ENCODE measurements at regions not wholly inside any gene's neighbourhood (a gene's known extent, or its start where the extent isn't known, plus 50 kb on each side); places are given as distances from the start of the nearest gene placed in this dataset.

- DNase-seq (ENCODE audit: low read depth in 3 of 3, low spot score in 1 of 3) = no peak
Observed at GRCh38 chr1:56442290-56442877, 137.0 kb downstream of the PLPP3 start.

- no peak for DNase-seq (ENCODE audit: low read depth in 3 of 3, low spot score in 1 of 3)
Observed at GRCh38 chr1:56441601-56442000, 137.8 kb downstream of the PLPP3 start.

GRCh38 chr1:56439610-56440264 lies 139.6 kb downstream of the PLPP3 start:
- DNase-seq (ENCODE audit: low read depth in 3 of 3, low spot score in 1 of 3) = no peak

GRCh38 chr1:56438901-56439551 lies 140.3 kb downstream of the PLPP3 start:
- no peak for DNase-seq (ENCODE audit: low read depth in 3 of 3, low spot score in 1 of 3)

GRCh38 chr1:56437959-56438358 lies 141.4 kb downstream of the PLPP3 start:
- DNase-seq (ENCODE audit: low read depth in 3 of 3, low spot score in 1 of 3) = no peak

GRCh38 chr1:56436912-56437417 lies 142.4 kb downstream of the PLPP3 start:
- DNase-seq (ENCODE audit: low read depth in 3 of 3, low spot score in 1 of 3) = no peak

- DNase-seq (ENCODE audit: low read depth in 3 of 3, low spot score in 1 of 3) = no peak
Observed at GRCh38 chr1:56436296-56436695, 143.1 kb downstream of the PLPP3 start.

GRCh38 chr1:56435434-56436262 lies 143.7 kb downstream of the PLPP3 start:
- no peak for DNase-seq (ENCODE audit: low read depth in 3 of 3, low spot score in 1 of 3)

- no peak for DNase-seq (ENCODE audit: low read depth in 3 of 3, low spot score in 1 of 3)
Observed at GRCh38 chr1:56434740-56435139, 144.6 kb downstream of the PLPP3 start.

GRCh38 chr1:56434025-56434424 lies 145.3 kb downstream of the PLPP3 start:
- no peak for DNase-seq (ENCODE audit: low read depth in 3 of 3, low spot score in 1 of 3)

GRCh38 chr1:56433056-56433577 lies 146.2 kb downstream of the PLPP3 start:
- DNase-seq (ENCODE audit: low read depth in 3 of 3, low spot score in 1 of 3) = no peak

- DNase-seq (ENCODE audit: low read depth in 3 of 3, low spot score in 1 of 3) = no peak
Observed at GRCh38 chr1:56432166-56432971, 147.0 kb downstream of the PLPP3 start.

GRCh38 chr1:56430141-56430839 lies 149.1 kb downstream of the PLPP3 start:
- DNase-seq (ENCODE audit: low read depth in 3 of 3, low spot score in 1 of 3) = no peak

GRCh38 chr1:56429288-56429687 lies 150.1 kb downstream of the PLPP3 start:
- DNase-seq (ENCODE audit: low read depth in 3 of 3, low spot score in 1 of 3) = no peak

- DNase-seq (ENCODE audit: low read depth in 3 of 3, low spot score in 1 of 3) = no peak
Observed at GRCh38 chr1:56426587-56427381, 152.6 kb downstream of the PLPP3 start.

- no peak for DNase-seq (ENCODE audit: low read depth in 3 of 3, low spot score in 1 of 3)
Observed at GRCh38 chr1:56425494-56426037, 153.8 kb downstream of the PLPP3 start.

- no peak for DNase-seq (ENCODE audit: low read depth in 3 of 3, low spot score in 1 of 3)
Observed at GRCh38 chr1:56424744-56425493, 154.4 kb downstream of the PLPP3 start.

- DNase-seq (ENCODE audit: low read depth in 3 of 3, low spot score in 1 of 3) = no peak
Observed at GRCh38 chr1:56423716-56424115, 155.6 kb downstream of the PLPP3 start.

Data from stimulated activated CD4-positive, alpha-beta T cell treated with anti-CD3 and anti-CD28 coated beads, TNF-alpha, amount 100 ng/mL, for 1 hour (primary cell).